ENCODE measurements at regions not wholly inside any gene's neighbourhood (a gene's known extent, or its start where the extent isn't known, plus 50 kb on each side); places are given as distances from the start of the nearest gene placed in this dataset.
A peak's percentile ranks its signal among the peaks of the same experiment; 100 is the strongest.

GRCh38 chr6:12422848-12423247 is 132.7 kb downstream of the EDN1 start:
- no peak for DNase-seq (ENCODE audit: low read depth)
- no peak for FAIRE-seq
- no peak overlapping the region for H3K27ac Mint-ChIP-seq (ENCODE audit: unreplicated experiment)
- no peaks in the 10 kb centered on the region for H3K79me2 ChIP-seq (ENCODE audit: insufficient read depth, low read length)
- TF ChIP-seq CTCF (IDR thresholded peaks at IDR 0.05; ENCODE audit: insufficient read depth, low read depth, low read length) (no peak), EZH2 (IDR thresholded peaks at IDR 0.05; ENCODE audit: insufficient read depth, low read length) (no peak)
- no peaks in the 10 kb centered on the region for H3K4me1 ChIP-seq (ENCODE audit: insufficient read depth, low read length)
- H3K4me1 Mint-ChIP-seq (ENCODE audit: low read depth, unreplicated experiment): no peaks in the 10 kb centered on the region
- no peak overlapping the region for H3K27ac ChIP-seq (ENCODE audit: low read depth, low read length)
- H3K9me3 Mint-ChIP-seq (ENCODE audit: unreplicated experiment): no peaks in the 10 kb centered on the region
- no peaks in the 10 kb centered on the region for H3K27me3 ChIP-seq (ENCODE audit: insufficient read depth, low read length)
- H3K9me3 ChIP-seq (ENCODE audit: insufficient read depth, low read depth, low read length): no peaks in the 10 kb centered on the region
- no peak overlapping the region for H3K4me2 ChIP-seq (ENCODE audit: low read length)
- peak overlapping the region; percentile 17 for H2AFZ ChIP-seq (ENCODE audit: low read depth, low read length)
- no peaks in the 10 kb centered on the region for H3K36me3 ChIP-seq (ENCODE audit: insufficient read depth, low read length)
- no peak overlapping the region for H3K4me3 Mint-ChIP-seq (ENCODE audit: unreplicated experiment)
- H3K4me3 ChIP-seq (ENCODE audit: insufficient read depth, low read depth, low read length): no peak overlapping the region
- no peaks in the 10 kb centered on the region for H4K20me1 ChIP-seq (ENCODE audit: insufficient read depth, low read length)
- no peaks in the 10 kb centered on the region for H3K36me3 Mint-ChIP-seq (ENCODE audit: low read depth, unreplicated experiment)
- H3K9ac ChIP-seq (ENCODE audit: low read length): no peak overlapping the region
- no peaks in the 10 kb centered on the region for H3K27me3 Mint-ChIP-seq (ENCODE audit: low read depth, unreplicated experiment)

- Mint-ChIP-seq H3K36me3 (ENCODE audit: low read depth, unreplicated experiment) (no peaks in the 10 kb centered on the region), H3K9me3 (ENCODE audit: unreplicated experiment) (no peaks in the 10 kb centered on the region), H3K4me1 (ENCODE audit: low read depth, unreplicated experiment) (no peaks in the 10 kb centered on the region), H3K4me3 (ENCODE audit: unreplicated experiment) (no peak overlapping the region), H3K27me3 (ENCODE audit: low read depth, unreplicated experiment) (no peaks in the 10 kb centered on the region), H3K27ac (ENCODE audit: unreplicated experiment) (no peak overlapping the region)
- Histone ChIP-seq H3K4me2 (ENCODE audit: low read length) (no peak overlapping the region), H3K79me2 (ENCODE audit: insufficient read depth, low read length) (no peaks in the 10 kb centered on the region), H3K27ac (ENCODE audit: low read depth, low read length) (no peak overlapping the region), H3K27me3 (ENCODE audit: insufficient read depth, low read length) (no peaks in the 10 kb centered on the region), H3K36me3 (ENCODE audit: insufficient read depth, low read length) (no peaks in the 10 kb centered on the region), H3K4me3 (ENCODE audit: insufficient read depth, low read depth, low read length) (no peak overlapping the region), H3K4me1 (ENCODE audit: insufficient read depth, low read length) (no peaks in the 10 kb centered on the region), H3K9me3 (ENCODE audit: insufficient read depth, low read depth, low read length) (no peaks in the 10 kb centered on the region), H3K9ac (ENCODE audit: low read length) (no peak overlapping the region), H4K20me1 (ENCODE audit: insufficient read depth, low read length) (no peaks in the 10 kb centered on the region), H2AFZ (ENCODE audit: low read depth, low read length) (no peak overlapping the region)
- TF ChIP-seq EZH2 (IDR thresholded peaks at IDR 0.05; ENCODE audit: insufficient read depth, low read length) (no peak), CTCF (IDR thresholded peaks at IDR 0.05; ENCODE audit: insufficient read depth, low read depth, low read length) (no peak)
- DNase-seq (ENCODE audit: low read depth) (no peak), FAIRE-seq (no peak)
These were observed 133.7 kb downstream of the EDN1 start for GRCh38 chr6:12423832-12424231.

- Mint-ChIP-seq H3K27me3 (ENCODE audit: low read depth, unreplicated experiment) (no peaks in the 10 kb centered on the region), H3K4me1 (ENCODE audit: low read depth, unreplicated experiment) (no peaks in the 10 kb centered on the region), H3K27ac (ENCODE audit: unreplicated experiment) (no peak overlapping the region), H3K36me3 (ENCODE audit: low read depth, unreplicated experiment) (no peaks in the 10 kb centered on the region), H3K9me3 (ENCODE audit: unreplicated experiment) (peaks cover 2% of the 10 kb centered on the region), H3K4me3 (ENCODE audit: unreplicated experiment) (no peak overlapping the region)
- no peak overlapping the region for H3K9ac ChIP-seq (ENCODE audit: low read length)
- TF ChIP-seq CTCF (IDR thresholded peaks at IDR 0.05; ENCODE audit: insufficient read depth, low read depth, low read length) (no peak), EZH2 (IDR thresholded peaks at IDR 0.05; ENCODE audit: insufficient read depth, low read length) (no peak)
- H3K9me3 ChIP-seq (ENCODE audit: insufficient read depth, low read depth, low read length): no peaks in the 10 kb centered on the region
- no peaks in the 10 kb centered on the region for H4K20me1 ChIP-seq (ENCODE audit: insufficient read depth, low read length)
- H3K79me2 ChIP-seq (ENCODE audit: insufficient read depth, low read length): no peaks in the 10 kb centered on the region
- H3K4me1 ChIP-seq (ENCODE audit: insufficient read depth, low read length): no peaks in the 10 kb centered on the region
- no peak overlapping the region for H2AFZ ChIP-seq (ENCODE audit: low read depth, low read length)
- no peaks in the 10 kb centered on the region for H3K36me3 ChIP-seq (ENCODE audit: insufficient read depth, low read length)
- DNase-seq (ENCODE audit: low read depth) (no peak), FAIRE-seq (no peak)
- H3K27ac ChIP-seq (ENCODE audit: low read depth, low read length): no peak overlapping the region
- H3K4me3 ChIP-seq (ENCODE audit: insufficient read depth, low read depth, low read length): no peak overlapping the region
- no peaks in the 10 kb centered on the region for H3K27me3 ChIP-seq (ENCODE audit: insufficient read depth, low read length)
- H3K4me2 ChIP-seq (ENCODE audit: low read length): no peak overlapping the region
These were observed 136.0 kb downstream of the EDN1 start for GRCh38 chr6:12426121-12426520.

Data from astrocyte (in vitro differentiated cells and primary cell).